ENCODE measurements at regions not wholly inside any gene's neighbourhood (a gene's known extent, or its start where the extent isn't known, plus 50 kb on each side); places are given as distances from the start of the nearest gene placed in this dataset.
"Not testable (repeated sequence)": the region's sequence is repeated elsewhere in the genome, so short reads cannot be mapped to it uniquely, and the experiment has no call there.

DNA sequence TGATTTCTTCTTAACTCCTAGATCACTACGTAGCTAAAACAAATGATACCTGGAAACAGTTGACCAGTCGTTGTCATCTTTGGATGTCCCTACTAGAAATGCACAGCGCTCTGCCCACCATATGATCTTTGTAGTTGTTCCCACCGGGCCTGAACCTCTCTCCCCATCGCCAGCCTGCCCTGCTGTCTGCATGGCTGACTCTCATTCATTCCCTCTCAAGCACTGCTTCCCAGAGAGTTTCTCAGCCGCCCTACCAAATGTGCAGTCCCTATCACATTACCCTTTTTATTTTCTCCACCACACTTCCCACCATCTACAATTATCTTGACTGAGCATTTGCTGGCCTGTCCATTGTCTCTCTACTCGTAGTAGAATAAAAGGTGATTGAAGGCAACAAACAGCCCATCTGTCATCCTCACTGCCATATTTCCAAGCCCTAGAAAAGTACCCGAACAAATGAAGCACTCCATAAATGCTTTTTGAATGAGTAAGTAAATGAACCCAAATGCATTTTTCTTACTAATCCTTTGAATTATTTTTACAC lies 748.4 kb upstream of the TPTE start:
- H3K4me3 Mint-ChIP-seq; CTCF ChIA-PET; H3K27ac Mint-ChIP-seq; H3K27me3 Mint-ChIP-seq (ENCODE audit: low read depth); intact Hi-C loops (cut with micrococcal nuclease); DNase-seq; H3K4me1 Mint-ChIP-seq (ENCODE audit: low read depth); H3K36me3 Mint-ChIP-seq (ENCODE audit: low read depth): not testable (repeated sequence)
- peaks cover 12% of the 10 kb centered on the region for H3K9me3 Mint-ChIP-seq

- CTCF ChIA-PET: no interaction called here
- Mint-ChIP-seq H3K36me3 (ENCODE audit: low read depth) (peaks cover 3% of the 10 kb centered on the region), H3K4me3 (no peak overlapping the region), H3K9me3 (peaks cover 12% of the 10 kb centered on the region), H3K4me1 (ENCODE audit: low read depth) (no peaks in the 10 kb centered on the region), H3K27ac (no peak overlapping the region), H3K27me3 (ENCODE audit: low read depth) (no peaks in the 10 kb centered on the region)
- intact Hi-C loops (cut with micrococcal nuclease): no loop called here
- no peak for DNase-seq
Observed at GRCh38 chr21:9774347-9774746, 747.0 kb upstream of the TPTE start.

GRCh38 chr21:9774901-9775593 lies 746.3 kb upstream of the TPTE start:
- CTCF ChIA-PET; H3K27me3 Mint-ChIP-seq (ENCODE audit: low read depth): not testable (repeated sequence)

GRCh38 chr21:9775877-9776276 lies 745.5 kb upstream of the TPTE start:
- H3K4me1 Mint-ChIP-seq (ENCODE audit: low read depth); H3K27ac Mint-ChIP-seq; H3K4me3 Mint-ChIP-seq; H3K36me3 Mint-ChIP-seq (ENCODE audit: low read depth); intact Hi-C loops (cut with micrococcal nuclease); CTCF ChIA-PET; H3K27me3 Mint-ChIP-seq (ENCODE audit: low read depth); DNase-seq: not testable (repeated sequence)
- H3K9me3 Mint-ChIP-seq: peaks cover 14% of the 10 kb centered on the region

More at GRCh38 chr21:9774901-9775593, 746.3 kb upstream of the TPTE start:
- H3K4me3 Mint-ChIP-seq; H3K4me1 Mint-ChIP-seq (ENCODE audit: low read depth); intact Hi-C loops (cut with micrococcal nuclease); H3K36me3 Mint-ChIP-seq (ENCODE audit: low read depth); H3K27ac Mint-ChIP-seq; DNase-seq: not testable (repeated sequence)
- H3K9me3 Mint-ChIP-seq: peaks cover 13% of the 10 kb centered on the region

DNA sequence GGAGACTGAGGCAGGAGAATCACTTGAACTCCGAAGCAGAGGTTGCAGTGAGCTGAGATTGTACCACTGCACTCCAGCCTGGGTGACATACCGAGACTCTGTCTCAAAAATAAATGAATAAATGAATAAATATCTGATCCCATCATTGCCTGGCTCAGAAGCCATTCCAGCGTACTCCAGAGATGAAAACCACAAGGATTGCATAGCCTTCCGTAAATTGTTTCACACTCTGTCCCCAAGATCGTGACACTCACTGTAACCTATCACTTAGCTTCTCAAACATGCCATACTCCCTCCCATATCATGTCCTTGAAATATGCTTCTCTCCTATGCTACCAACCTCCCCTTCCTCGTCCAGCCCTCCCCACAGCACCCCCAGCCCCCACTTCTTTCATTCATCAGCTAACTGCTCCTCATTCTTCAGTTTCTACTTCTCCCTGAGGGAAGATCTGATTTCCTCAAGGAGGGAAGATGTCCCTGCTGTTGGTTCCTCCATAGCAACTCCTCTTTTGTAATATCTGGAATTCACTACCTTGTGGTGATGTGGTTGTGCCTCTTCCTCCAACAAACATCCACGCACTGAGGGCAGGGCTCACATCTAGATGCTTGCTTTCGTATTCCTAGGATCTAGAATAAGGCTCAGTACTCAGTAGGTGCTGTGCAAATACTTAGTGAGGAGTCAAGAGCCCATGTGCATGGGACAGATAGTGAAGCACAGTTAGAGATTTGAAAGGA lies 744.9 kb upstream of the TPTE start:
- DNase-seq; CTCF ChIA-PET; H3K27ac Mint-ChIP-seq; H3K4me1 Mint-ChIP-seq (ENCODE audit: low read depth); intact Hi-C loops (cut with micrococcal nuclease); H3K27me3 Mint-ChIP-seq (ENCODE audit: low read depth); H3K4me3 Mint-ChIP-seq; H3K36me3 Mint-ChIP-seq (ENCODE audit: low read depth): not testable (repeated sequence)
- peaks cover 15% of the 10 kb centered on the region for H3K9me3 Mint-ChIP-seq

DNA sequence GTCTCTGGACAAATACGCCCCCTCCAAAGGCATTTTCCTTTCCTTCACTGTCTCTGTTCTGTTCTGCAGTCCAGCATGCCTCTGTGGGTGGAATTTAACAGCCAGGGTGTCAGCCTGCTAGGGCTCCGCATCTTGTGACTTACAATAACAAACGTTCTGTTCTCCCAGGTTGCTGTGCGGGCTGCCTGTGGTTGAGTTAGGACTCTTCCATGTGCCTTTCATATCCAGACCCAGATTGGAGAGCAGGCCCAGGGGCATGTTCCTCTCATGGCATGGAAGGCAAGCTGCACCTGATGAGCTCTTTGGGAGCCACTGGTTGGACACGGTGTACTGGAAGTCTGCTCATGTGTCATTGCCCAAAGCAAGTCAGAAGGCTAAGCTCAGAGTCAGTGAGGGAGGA lies 742.8 kb upstream of the TPTE start:
- peaks cover 18% of the 10 kb centered on the region for H3K9me3 Mint-ChIP-seq
- H3K36me3 Mint-ChIP-seq (ENCODE audit: low read depth): not testable (repeated sequence)

GRCh38 chr21:9780441-9780937 lies 740.9 kb upstream of the TPTE start:
- Mint-ChIP-seq H3K36me3 (ENCODE audit: low read depth) (peaks cover under 1% of the 10 kb centered on the region), H3K4me3 (no peak overlapping the region), H3K9me3 (peaks cover 12% of the 10 kb centered on the region), H3K27ac (no peak overlapping the region), H3K27me3 (ENCODE audit: low read depth) (no peaks in the 10 kb centered on the region), H3K4me1 (ENCODE audit: low read depth) (no peaks in the 10 kb centered on the region)
- CTCF ChIA-PET: no interaction called here
- no peak for DNase-seq
- intact Hi-C loops (cut with micrococcal nuclease): no loop called here

More for the DNA sequence above, 742.8 kb upstream of the TPTE start:
- H3K27ac Mint-ChIP-seq; CTCF ChIA-PET; intact Hi-C loops (cut with micrococcal nuclease); H3K27me3 Mint-ChIP-seq (ENCODE audit: low read depth); DNase-seq; H3K4me3 Mint-ChIP-seq; H3K4me1 Mint-ChIP-seq (ENCODE audit: low read depth): not testable (repeated sequence)

DNA sequence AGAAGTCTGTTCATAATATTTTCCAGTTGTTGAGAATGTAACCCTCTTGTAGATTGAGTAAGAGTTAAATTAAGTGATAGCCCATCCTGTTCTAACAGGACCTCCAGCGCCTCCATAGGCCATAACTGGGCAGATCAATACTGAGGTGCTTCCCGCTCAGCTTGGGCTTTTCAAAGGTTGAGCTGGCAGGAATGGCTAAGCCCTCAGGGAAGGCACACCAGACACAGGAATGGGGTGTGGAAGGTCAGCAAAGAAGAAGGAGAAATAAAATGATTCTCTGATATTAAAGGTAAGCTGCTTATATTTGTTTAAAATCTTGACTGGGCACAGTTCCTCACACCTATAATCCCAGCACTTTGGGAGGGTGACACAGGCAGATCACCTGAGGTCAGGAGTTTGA lies 737.8 kb upstream of the TPTE start:
- H3K4me3 Mint-ChIP-seq; CTCF ChIA-PET; H3K27ac Mint-ChIP-seq; intact Hi-C loops (cut with micrococcal nuclease); H3K36me3 Mint-ChIP-seq (ENCODE audit: low read depth); H3K27me3 Mint-ChIP-seq (ENCODE audit: low read depth); H3K4me1 Mint-ChIP-seq (ENCODE audit: low read depth); DNase-seq: not testable (repeated sequence)
- peaks cover 14% of the 10 kb centered on the region for H3K9me3 Mint-ChIP-seq

DNA sequence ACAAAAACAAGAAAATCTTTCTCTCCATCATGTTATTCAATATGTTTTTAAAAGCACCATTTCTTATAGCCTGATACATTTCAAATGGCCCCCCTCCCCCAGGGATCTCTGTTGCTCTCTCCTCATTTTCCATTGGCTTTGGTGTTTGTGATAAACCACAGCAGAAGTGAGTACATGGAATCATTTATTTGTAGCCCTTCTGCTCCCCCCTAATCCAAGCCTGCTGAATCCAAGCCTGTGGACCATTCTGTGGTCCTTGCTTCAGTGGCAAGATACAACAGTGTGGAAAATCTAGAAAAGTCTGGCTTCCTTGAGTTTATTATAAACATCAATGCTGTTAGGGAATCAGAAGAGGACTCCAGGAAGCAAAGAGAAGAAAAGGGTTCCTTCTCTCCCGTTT lies 737.2 kb upstream of the TPTE start:
- CTCF ChIA-PET; H3K36me3 Mint-ChIP-seq (ENCODE audit: low read depth); H3K27ac Mint-ChIP-seq; H3K4me3 Mint-ChIP-seq; intact Hi-C loops (cut with micrococcal nuclease); DNase-seq; H3K27me3 Mint-ChIP-seq (ENCODE audit: low read depth); H3K4me1 Mint-ChIP-seq (ENCODE audit: low read depth): not testable (repeated sequence)
- H3K9me3 Mint-ChIP-seq: peaks cover 16% of the 10 kb centered on the region

DNA sequence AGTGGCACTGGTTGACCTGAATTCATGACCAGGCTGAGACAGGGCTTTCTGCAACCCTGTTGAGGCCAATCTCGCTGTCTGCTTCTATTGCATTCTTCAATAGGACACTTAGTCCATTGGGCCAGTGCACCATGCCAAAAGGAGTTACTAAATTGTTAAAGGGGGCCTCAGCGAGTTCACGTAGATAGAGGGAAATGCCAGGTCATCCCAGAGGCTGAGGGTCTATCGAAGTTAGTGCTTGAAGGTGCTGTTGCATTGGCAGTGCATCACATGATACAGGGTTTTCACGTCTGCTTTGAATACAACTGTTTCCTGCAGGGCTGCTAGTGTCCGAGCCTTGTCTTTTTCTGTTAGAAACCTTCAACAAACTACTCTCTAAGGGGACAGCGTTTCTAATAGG lies 735.3 kb upstream of the TPTE start:
- H3K27me3 Mint-ChIP-seq (ENCODE audit: low read depth); H3K4me3 Mint-ChIP-seq; H3K27ac Mint-ChIP-seq; CTCF ChIA-PET; H3K36me3 Mint-ChIP-seq (ENCODE audit: low read depth); intact Hi-C loops (cut with micrococcal nuclease); DNase-seq; H3K4me1 Mint-ChIP-seq (ENCODE audit: low read depth): not testable (repeated sequence)
- H3K9me3 Mint-ChIP-seq: peaks cover 13% of the 10 kb centered on the region

DNA sequence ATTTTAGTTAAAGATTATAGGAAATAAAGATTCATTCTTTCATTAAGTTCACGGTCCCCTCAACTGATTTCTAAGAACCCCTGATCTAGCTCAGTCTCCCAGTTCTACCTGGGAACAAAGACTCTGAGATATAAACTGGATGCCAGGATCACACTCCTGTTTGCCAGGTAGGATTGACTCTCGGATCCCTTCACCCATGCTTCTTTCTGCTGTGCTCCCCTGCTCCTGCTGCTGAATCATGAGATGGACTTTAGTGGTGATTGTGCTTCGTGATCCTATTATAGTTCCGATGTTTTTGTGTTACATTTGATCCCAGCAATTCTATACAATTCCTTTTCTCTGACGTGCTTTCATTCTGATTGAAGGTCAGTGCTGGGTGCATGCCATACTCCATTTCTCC lies 733.1 kb upstream of the TPTE start:
- intact Hi-C loops (cut with micrococcal nuclease); H3K27me3 Mint-ChIP-seq (ENCODE audit: low read depth): not testable (repeated sequence)
- peaks cover 16% of the 10 kb centered on the region for H3K9me3 Mint-ChIP-seq

DNA sequence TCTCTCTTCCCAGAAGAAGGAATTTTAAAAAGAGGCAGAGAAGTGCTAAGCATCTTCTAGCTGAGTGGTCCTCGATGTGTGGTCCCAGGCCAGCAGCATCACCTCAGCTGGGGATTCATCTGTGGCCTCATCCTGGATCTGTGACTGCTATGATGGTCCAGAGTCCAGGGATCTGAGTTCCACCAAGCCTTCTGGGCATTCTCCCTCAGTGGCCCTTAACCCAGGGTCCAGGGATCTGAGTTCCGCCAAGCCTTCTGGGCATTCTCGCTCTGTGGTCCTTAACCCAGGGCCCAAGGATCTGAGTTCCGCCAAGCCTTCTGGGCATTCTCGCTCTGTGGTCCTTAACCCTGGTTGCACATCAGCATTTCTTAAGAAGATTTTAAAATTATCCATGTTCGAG lies 731.0 kb upstream of the TPTE start:
- H3K4me3 Mint-ChIP-seq; intact Hi-C loops (cut with micrococcal nuclease); CTCF ChIA-PET: not testable (repeated sequence)

More for the DNA sequence above, 733.1 kb upstream of the TPTE start:
- DNase-seq; H3K4me1 Mint-ChIP-seq (ENCODE audit: low read depth); H3K27ac Mint-ChIP-seq; H3K36me3 Mint-ChIP-seq (ENCODE audit: low read depth); CTCF ChIA-PET; H3K4me3 Mint-ChIP-seq: not testable (repeated sequence)

GRCh38 chr21:9791453-9791852 lies 729.9 kb upstream of the TPTE start:
- H3K27me3 Mint-ChIP-seq (ENCODE audit: low read depth); H3K4me3 Mint-ChIP-seq; DNase-seq; H3K36me3 Mint-ChIP-seq (ENCODE audit: low read depth); intact Hi-C loops (cut with micrococcal nuclease); H3K27ac Mint-ChIP-seq; CTCF ChIA-PET; H3K4me1 Mint-ChIP-seq (ENCODE audit: low read depth): not testable (repeated sequence)
- H3K9me3 Mint-ChIP-seq: peaks cover 19% of the 10 kb centered on the region

More for the DNA sequence above, 731.0 kb upstream of the TPTE start:
- not testable (repeated sequence) for H3K27me3 Mint-ChIP-seq (ENCODE audit: low read depth); H3K36me3 Mint-ChIP-seq (ENCODE audit: low read depth); DNase-seq; H3K4me1 Mint-ChIP-seq (ENCODE audit: low read depth); H3K27ac Mint-ChIP-seq
- peaks cover 19% of the 10 kb centered on the region for H3K9me3 Mint-ChIP-seq
